ENCODE measurements at regions not wholly inside any gene's neighbourhood (a gene's known extent, or its start where the extent isn't known, plus 50 kb on each side); places are given as distances from the start of the nearest gene placed in this dataset.

- ATAC-seq: no peak
- no peaks in the 10 kb centered on the region for H3K27me3 ChIP-seq
Measured at GRCh38 chr12:25811656-25812126, 146.8 kb upstream of the RASSF8 start.

GRCh38 chr12:25812295-25812694 is 146.2 kb upstream of the RASSF8 start:
- Histone ChIP-seq H3K4me1 (no peaks in the 10 kb centered on the region), H3K4me3 (no peak overlapping the region), H3K27me3 (no peaks in the 10 kb centered on the region), H3K27ac (no peak overlapping the region), H3K36me3 (no peaks in the 10 kb centered on the region), H3K9me3 (no peaks in the 10 kb centered on the region)
- TF ChIP-seq, protein P1, sequence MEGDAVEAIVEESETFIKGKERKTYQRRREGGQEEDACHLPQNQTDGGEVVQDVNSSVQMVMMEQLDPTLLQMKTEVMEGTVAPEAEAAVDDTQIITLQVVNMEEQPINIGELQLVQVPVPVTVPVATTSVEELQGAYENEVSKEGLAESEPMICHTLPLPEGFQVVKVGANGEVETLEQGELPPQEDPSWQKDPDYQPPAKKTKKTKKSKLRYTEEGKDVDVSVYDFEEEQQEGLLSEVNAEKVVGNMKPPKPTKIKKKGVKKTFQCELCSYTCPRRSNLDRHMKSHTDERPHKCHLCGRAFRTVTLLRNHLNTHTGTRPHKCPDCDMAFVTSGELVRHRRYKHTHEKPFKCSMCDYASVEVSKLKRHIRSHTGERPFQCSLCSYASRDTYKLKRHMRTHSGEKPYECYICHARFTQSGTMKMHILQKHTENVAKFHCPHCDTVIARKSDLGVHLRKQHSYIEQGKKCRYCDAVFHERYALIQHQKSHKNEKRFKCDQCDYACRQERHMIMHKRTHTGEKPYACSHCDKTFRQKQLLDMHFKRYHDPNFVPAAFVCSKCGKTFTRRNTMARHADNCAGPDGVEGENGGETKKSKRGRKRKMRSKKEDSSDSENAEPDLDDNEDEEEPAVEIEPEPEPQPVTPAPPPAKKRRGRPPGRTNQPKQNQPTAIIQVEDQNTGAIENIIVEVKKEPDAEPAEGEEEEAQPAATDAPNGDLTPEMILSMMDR (IDR thresholded peaks at IDR 0.05): no peak
- DNase-seq (no peak), ATAC-seq (no peak)
- intact Hi-C loops (cut with DNase I): no loop called here

More at GRCh38 chr12:25811656-25812126, 146.8 kb upstream of the RASSF8 start:
- H3K36me3 ChIP-seq: no peaks in the 10 kb centered on the region
- H3K4me1 ChIP-seq: no peaks in the 10 kb centered on the region
- H3K9me3 ChIP-seq: no peaks in the 10 kb centered on the region
- no peak for DNase-seq
- no peak overlapping the region for H3K27ac ChIP-seq
- TF ChIP-seq, protein P1 (IDR thresholded peaks at IDR 0.05): no peak
- no peak overlapping the region for H3K4me3 ChIP-seq
- intact Hi-C loops (cut with DNase I): no loop called here

GRCh38 chr12:25813843-25814242 is 144.6 kb upstream of the RASSF8 start:
- intact Hi-C loops (cut with DNase I): no loop called here
- Histone ChIP-seq H3K36me3 (no peaks in the 10 kb centered on the region), H3K27ac (no peak overlapping the region), H3K4me1 (no peaks in the 10 kb centered on the region), H3K4me3 (no peak overlapping the region), H3K27me3 (no peaks in the 10 kb centered on the region), H3K9me3 (no peaks in the 10 kb centered on the region)
- TF ChIP-seq, protein P1 (IDR thresholded peaks at IDR 0.05): no peak
- DNase-seq (no peak), ATAC-seq (no peak)

DNA sequence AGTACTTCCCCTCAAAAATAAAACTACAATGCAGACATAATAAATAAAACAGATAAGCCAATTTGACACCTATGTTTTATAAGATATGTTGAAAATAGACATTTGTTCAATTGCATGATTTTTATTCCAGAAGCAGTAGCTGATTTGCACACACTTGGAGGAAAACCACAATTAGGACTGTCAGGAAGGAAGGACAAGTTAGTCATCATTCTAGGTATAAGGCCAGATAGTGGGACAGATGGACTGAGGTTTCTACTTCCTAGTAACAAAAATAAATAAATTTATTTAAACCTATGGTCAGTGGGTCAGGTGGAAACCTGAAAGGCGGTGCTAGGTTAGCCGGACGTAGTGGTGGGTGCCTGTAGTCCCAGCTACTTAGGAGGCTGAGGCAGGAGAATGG is 141.8 kb upstream of the RASSF8 start:
- intact Hi-C loops (cut with DNase I): no loop called here
- no peak for ATAC-seq
- Histone ChIP-seq H3K27ac (no peak overlapping the region), H3K27me3 (no peaks in the 10 kb centered on the region), H3K4me3 (no peak overlapping the region), H3K4me1 (no peaks in the 10 kb centered on the region), H3K36me3 (no peaks in the 10 kb centered on the region), H3K9me3 (no peaks in the 10 kb centered on the region)
- TF ChIP-seq, protein P1 (IDR thresholded peaks at IDR 0.05): no peak
- no peak for DNase-seq

GRCh38 chr12:25817166-25817565 is 141.3 kb upstream of the RASSF8 start:
- DNase-seq (no peak), ATAC-seq (no peak)
- no peak overlapping the region for H3K27ac ChIP-seq
- H3K4me1 ChIP-seq: no peaks in the 10 kb centered on the region
- H3K4me3 ChIP-seq: no peak overlapping the region
- TF ChIP-seq, protein P1 (IDR thresholded peaks at IDR 0.05): no peak
- intact Hi-C loops (cut with DNase I): no loop called here
- no peaks in the 10 kb centered on the region for H3K9me3 ChIP-seq
- H3K36me3 ChIP-seq: no peaks in the 10 kb centered on the region
- no peaks in the 10 kb centered on the region for H3K27me3 ChIP-seq
